Peyer's patch (tissue), 4 donors: ENCODE measurements at regions not wholly inside any gene's neighbourhood (a gene's known extent, or its start where the extent isn't known, plus 50 kb on each side); places are given as distances from the start of the nearest gene placed in this dataset.

ENCODE experiments used
- POLR2A ChIP-seq, 2 donors: fragments of 450-650 bp; IDR thresholded peaks; one replicate each; pipeline ENCODE4 v1.5.1; 2017; ENCODE audit warnings: antibody characterized with exemption in 2 of 2, mild to moderate bottlenecking in 2 of 2, moderate library complexity in 2 of 2
- TF ChIP-seq, protein P1 (sequence below), 6 experiments: fragments of 450-650 bp in 4 of 6; fragments of 200-600 bp in 2 of 6; sonication (generic) in 1 of 6; IDR thresholded peaks; one replicate each; pipeline ENCODE4 v1.5.1; 2017 to 2019; ENCODE audit warnings: antibody characterized with exemption in 6 of 6, mild to moderate bottlenecking in 3 of 6, moderate library complexity in 1 of 6

GRCh38 chr17:37823996-37824395, 79.1 kb upstream of the HNF1B start:
- TF ChIP-seq, protein P1, sequence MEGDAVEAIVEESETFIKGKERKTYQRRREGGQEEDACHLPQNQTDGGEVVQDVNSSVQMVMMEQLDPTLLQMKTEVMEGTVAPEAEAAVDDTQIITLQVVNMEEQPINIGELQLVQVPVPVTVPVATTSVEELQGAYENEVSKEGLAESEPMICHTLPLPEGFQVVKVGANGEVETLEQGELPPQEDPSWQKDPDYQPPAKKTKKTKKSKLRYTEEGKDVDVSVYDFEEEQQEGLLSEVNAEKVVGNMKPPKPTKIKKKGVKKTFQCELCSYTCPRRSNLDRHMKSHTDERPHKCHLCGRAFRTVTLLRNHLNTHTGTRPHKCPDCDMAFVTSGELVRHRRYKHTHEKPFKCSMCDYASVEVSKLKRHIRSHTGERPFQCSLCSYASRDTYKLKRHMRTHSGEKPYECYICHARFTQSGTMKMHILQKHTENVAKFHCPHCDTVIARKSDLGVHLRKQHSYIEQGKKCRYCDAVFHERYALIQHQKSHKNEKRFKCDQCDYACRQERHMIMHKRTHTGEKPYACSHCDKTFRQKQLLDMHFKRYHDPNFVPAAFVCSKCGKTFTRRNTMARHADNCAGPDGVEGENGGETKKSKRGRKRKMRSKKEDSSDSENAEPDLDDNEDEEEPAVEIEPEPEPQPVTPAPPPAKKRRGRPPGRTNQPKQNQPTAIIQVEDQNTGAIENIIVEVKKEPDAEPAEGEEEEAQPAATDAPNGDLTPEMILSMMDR (IDR thresholded peaks at IDR 0.05) = no peak
- TF ChIP-seq POLR2A (IDR thresholded peaks at IDR 0.05) = no peak
